ENCODE measurements at regions not wholly inside any gene's neighbourhood (a gene's known extent, or its start where the extent isn't known, plus 50 kb on each side); places are given as distances from the start of the nearest gene placed in this dataset.

GRCh38 chrX:7216981-7217587 lies 69.1 kb upstream of the PUDP start:
- no peak overlapping the region for H3K4me3 Mint-ChIP-seq
- H3K27ac Mint-ChIP-seq = no peak overlapping the region
- peaks cover 4% of the 10 kb centered on the region for H3K27me3 Mint-ChIP-seq (ENCODE audit: low read depth)

DNA sequence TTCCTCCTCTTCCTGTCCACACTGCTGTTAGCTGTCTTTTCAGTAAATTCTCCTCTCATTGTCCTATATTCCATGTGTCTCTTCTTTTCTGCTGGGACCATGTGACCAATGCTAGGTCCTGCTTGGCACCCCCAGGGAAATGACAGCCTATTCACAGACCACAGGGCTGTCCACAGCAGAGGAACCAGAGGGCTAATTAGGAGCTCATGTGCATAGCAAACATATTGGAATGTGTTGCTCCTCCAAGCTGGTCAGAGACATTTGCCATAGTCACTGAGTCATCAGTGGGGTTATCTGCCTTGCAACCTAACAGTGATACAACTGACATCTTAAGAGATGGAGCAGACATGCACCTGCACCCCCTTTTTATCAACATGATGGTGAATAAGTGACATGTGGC lies 67.9 kb upstream of the PUDP start:
- Mint-ChIP-seq H3K36me3 (ENCODE audit: low read depth) (no peaks in the 10 kb centered on the region), H3K27me3 (ENCODE audit: low read depth) (peaks cover 4% of the 10 kb centered on the region), H3K27ac (no peak overlapping the region), H3K9me3 (no peaks in the 10 kb centered on the region), H3K4me3 (no peak overlapping the region), H3K4me1 (peaks cover 14% of the 10 kb centered on the region)
- no peak for TF ChIP-seq CTCF (IDR thresholded peaks at IDR 0.05; ENCODE audit: unreplicated experiment in 3 of 3)

More at GRCh38 chrX:7216981-7217587, 69.1 kb upstream of the PUDP start:
- peaks cover 14% of the 10 kb centered on the region for H3K4me1 Mint-ChIP-seq
- no peaks in the 10 kb centered on the region for H3K36me3 Mint-ChIP-seq (ENCODE audit: low read depth)
- H3K9me3 Mint-ChIP-seq = no peaks in the 10 kb centered on the region
- no peak for TF ChIP-seq CTCF (IDR thresholded peaks at IDR 0.05; ENCODE audit: unreplicated experiment in 3 of 3)

DNA sequence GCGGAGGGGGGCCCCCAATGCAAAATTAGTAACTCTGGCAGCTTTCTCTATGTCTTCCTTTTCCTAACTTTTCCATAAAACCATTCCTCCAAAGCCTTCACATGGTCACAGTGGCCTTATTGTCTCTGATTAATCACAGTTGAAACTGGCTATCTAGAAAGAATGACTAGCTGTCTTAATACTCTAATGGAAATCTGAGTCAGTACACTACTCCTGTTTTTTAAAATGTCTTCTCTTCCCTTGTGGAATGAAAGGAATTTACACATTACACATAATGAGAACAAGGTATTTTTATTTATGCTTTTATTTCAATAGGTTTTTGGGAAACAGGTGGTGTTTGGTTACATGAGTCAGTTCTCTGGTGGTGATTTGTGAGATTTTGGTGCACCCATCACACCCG lies 66.3 kb upstream of the PUDP start:
- Mint-ChIP-seq H3K4me3 (no peak overlapping the region), H3K27me3 (ENCODE audit: low read depth) (peaks cover 4% of the 10 kb centered on the region), H3K4me1 (peaks cover 10% of the 10 kb centered on the region), H3K9me3 (peaks cover 3% of the 10 kb centered on the region), H3K27ac (no peak overlapping the region), H3K36me3 (ENCODE audit: low read depth) (no peaks in the 10 kb centered on the region)
- no peak for TF ChIP-seq CTCF (IDR thresholded peaks at IDR 0.05; ENCODE audit: unreplicated experiment in 3 of 3)

DNA sequence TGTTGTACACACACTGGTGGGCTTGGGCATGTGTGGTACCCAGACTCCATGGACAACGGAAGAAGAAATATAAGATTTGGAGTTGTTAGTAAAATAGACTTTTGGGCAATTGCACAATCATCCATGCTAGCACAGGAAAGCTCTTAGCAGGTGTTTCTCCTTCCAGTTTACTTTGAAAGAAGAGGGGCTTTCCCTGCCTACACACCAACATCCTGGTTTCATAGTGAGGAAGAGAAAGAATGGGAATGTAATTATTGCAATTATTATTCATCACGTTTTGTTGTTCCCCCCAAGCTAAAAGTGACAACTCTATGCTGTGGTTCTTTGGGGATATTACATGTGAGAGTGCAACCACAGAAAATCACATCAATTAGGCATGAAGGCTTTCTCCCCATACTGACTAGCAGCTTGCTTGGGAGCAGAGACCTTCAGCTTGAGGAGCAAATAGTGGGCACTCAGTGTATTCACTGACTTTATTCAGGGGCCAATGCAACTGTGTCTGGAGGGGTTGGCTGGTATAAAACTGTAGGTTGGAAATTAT lies 57.2 kb upstream of the PUDP start:
- TF ChIP-seq CTCF (IDR thresholded peaks at IDR 0.05; ENCODE audit: unreplicated experiment in 3 of 3) = no peak
- Mint-ChIP-seq H3K36me3 (ENCODE audit: low read depth) (no peaks in the 10 kb centered on the region), H3K9me3 (peaks cover 3% of the 10 kb centered on the region), H3K27me3 (ENCODE audit: low read depth) (peaks cover 5% of the 10 kb centered on the region), H3K4me3 (no peak overlapping the region), H3K27ac (no peak overlapping the region), H3K4me1 (peaks cover 4% of the 10 kb centered on the region)

- Mint-ChIP-seq H3K27ac (no peak overlapping the region), H3K27me3 (ENCODE audit: low read depth) (peaks cover 5% of the 10 kb centered on the region), H3K36me3 (ENCODE audit: low read depth) (no peaks in the 10 kb centered on the region), H3K4me3 (no peak overlapping the region), H3K9me3 (no peaks in the 10 kb centered on the region), H3K4me1 (peaks cover 4% of the 10 kb centered on the region)
- TF ChIP-seq CTCF (IDR thresholded peaks at IDR 0.05; ENCODE audit: unreplicated experiment in 3 of 3) = no peak
Observed at GRCh38 chrX:7204619-7205018, 56.7 kb upstream of the PUDP start.

DNA sequence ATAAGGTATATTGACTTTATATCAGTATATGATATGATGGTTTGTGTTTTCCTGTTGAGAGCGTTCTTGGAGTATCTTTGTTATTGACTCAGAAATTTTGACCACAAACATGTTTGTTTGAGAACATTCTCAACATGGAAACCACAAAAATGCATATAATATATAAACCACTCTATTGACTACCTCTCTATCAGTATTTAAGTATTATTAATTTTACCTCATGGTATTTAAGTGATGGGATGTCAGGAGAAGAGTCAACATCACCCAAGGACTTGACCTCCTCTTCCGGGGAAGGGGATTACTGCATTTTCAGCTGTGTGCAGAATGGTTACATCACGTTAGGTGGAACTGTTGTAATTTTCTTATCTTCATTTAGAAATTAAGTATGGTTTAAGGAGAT lies 54.3 kb upstream of the PUDP start:
- peaks cover 4% of the 10 kb centered on the region for H3K4me1 Mint-ChIP-seq
- peaks cover 5% of the 10 kb centered on the region for H3K27me3 Mint-ChIP-seq (ENCODE audit: low read depth)
- H3K27ac Mint-ChIP-seq = no peak overlapping the region
- H3K9me3 Mint-ChIP-seq = no peaks in the 10 kb centered on the region
- H3K4me3 Mint-ChIP-seq = no peak overlapping the region
- no peak for TF ChIP-seq CTCF (IDR thresholded peaks at IDR 0.05; ENCODE audit: unreplicated experiment in 3 of 3)
- H3K36me3 Mint-ChIP-seq (ENCODE audit: low read depth) = no peaks in the 10 kb centered on the region

Measured in nephron (organoid).